Fibroblast of upper back skin (primary cell): ENCODE measurements at regions not wholly inside any gene's neighbourhood (a gene's known extent, or its start where the extent isn't known, plus 50 kb on each side); places are given as distances from the start of the nearest gene placed in this dataset.

Experiments used
- DNase-seq: peaks from one replicate; pipeline ENCODE4 v3.0.0-alpha.2; 2013

DNA sequence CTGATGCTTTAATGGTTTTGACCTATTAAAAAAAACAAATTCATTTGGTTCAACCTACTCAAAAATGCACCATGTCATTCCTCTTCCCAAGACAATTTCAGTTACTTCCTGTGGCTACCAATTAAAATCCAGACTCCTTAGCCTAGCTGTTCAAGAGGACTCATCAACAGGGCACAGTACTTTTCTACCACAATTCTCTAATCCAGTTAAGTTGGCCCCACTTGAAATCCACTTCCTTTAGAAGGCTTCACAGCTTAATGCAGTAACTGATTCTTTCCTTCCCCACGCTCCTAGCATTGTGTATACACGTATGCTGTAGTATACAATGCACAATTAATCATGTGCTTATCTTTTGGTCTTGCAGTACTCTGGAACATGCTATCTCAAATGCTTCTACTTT, 129.8 kb downstream of the UGT8 start:
- DNase-seq, result no peak

DNA sequence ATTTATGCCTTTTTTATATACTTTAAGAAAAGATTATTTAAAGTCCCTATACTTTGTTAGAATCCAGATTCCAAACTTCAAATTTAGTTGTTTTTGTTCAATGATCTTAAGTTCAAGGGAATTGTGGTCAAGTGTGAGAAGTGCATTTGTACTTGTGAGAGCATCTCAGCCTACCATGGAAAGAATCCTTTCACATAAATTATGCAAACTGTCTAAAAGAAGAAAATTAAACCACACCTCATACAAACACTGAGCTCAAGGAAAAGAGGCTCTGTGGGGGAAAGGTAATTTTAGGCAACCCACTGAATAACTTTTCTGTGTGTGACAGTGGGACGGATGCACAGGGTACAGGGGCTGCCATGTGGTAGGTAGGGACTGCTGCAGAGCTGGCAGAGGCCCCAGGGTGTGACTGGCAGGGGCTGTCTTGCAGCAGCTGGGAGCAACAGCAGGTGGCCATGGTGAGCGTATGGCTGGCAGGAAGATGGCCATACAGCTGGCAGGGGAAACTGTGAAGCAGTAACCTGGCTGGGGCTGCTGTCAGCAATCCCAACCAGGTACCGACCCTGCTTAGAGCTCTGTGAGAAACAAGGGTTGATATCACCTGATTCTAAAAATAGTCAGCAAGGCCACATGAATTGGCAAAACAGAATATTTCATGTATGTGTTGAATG, 130.6 kb downstream of the UGT8 start:
- no peak for DNase-seq

DNA sequence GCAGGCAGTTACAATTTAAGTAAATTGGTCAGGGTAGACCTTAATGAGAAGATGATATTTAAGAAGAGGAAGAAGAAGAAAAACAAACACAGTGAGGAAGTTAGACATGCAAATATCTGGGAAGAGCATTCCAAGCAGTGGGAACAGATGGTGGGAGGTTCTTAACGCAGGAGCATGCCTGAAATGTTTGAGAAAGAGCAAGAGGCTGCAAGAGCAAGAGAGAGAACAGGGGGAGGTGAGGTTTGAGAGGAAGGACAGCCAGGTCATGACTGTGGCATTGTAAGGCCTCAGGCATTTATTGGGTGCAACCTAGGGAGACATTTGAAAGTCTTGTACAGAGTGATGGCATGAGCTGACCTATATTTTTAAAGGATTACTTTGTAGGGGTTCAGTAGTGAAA, 136.0 kb downstream of the UGT8 start:
- peak; percentile 46 for DNase-seq

DNA sequence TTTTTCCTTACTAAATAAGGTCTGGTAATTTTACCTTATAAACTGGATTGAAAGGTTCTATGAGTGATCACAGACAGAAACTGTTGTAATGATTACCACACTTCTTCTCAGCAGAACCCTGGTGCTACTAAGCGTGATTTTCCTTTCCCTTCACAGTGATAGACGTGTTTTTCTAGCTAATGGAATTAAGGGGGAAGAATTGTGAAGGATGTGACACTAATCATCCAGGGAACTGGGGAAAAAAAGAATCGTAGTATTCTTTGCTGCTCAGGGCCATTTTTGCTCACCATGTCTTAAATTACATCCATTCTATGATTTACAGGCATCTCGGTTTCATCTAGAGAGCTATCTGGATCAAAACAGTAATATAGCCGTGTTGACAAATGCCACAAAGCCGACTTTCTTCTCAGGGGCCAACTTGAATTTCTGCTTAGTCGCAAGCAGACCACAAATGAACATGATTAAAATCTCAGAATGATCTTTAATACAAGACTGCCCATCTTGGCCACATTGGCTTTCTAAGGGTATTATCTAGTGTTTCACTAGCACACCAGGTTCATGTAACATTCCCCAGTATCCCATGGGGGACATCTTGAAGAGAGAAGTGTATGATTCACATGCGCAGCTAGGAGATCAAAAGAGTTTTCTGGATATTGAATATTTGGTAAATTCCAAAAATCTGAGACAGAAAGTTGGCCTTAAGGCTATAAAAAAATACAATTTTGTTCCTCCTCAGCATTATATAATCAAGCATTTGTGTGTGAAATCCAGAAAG, 154.0 kb downstream of the UGT8 start:
- peak; percentile 78 for DNase-seq

DNA sequence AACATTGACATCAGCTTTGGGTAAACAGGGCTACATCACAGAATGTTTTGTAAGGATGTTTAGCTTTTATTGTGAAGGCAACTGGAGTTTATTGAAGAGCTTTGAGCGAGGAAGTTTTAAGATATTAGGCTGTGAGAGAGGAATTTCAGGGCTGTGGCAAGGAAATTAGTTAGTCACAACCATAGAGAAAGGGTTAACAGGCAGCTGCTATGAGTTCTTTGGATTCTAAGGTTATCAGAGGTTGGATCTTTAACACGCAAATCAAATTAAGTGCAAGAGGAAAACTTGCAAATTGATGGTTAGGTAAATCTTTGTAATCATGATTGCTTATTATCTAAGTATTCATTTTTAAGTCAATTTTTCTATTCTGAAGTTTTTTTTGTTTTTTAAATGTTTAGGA, 156.0 kb downstream of the UGT8 start:
- DNase-seq, result no peak

DNA sequence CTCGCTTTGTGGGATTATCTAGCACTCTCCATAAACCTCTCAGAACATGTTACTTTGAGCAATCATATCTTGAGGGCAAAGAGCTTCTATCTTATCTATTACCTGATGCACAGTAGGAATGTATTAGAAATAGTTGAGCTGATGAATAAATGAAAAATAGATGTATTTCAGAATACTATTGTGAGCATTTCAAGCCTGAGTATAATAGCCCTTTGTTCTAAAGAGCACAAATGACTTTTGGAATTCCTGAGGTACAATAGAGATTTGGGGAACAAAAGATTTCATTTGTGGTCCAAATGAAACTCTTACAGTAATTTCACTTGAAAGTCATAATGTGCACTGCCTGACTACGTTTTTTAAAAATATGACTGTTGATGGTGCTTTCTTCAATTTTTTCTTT, 159.5 kb downstream of the UGT8 start:
- no peak for DNase-seq

DNA sequence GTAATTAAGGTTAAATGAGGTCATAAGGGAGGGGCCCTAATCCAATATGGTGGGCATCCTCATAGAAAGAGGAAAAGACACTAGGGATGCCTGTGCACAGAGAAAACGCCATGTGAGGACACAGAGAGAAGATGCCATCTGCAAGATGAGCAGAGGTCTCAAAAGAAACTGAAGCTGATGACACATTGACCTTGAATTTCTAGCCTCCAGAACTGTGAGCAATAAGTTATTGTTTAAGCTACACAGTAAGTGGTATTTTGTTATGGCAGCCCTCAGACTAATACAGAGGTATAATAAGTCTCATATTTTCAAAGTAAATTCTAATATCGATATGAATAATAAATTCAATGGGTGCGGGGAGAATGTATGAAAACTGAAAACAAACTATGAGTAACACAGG, 169.9 kb downstream of the UGT8 start:
- no peak for DNase-seq

DNA sequence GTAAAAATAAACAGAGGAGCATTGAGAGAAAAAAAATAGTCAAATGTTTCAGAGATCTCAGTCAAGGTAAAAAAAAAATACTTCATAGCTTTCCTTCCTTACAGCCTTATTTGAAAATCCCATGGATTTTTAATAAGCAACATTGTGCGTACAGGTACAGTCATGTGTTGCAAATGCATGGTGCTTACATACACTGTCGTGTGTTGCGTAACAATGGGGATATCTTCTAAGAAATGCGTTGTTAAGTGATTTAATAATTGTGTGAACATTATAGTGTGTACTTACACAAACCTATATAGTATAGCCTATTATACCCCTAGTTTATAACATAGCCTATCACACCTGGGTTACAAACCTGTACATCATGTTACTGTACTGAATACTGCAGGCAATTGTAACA, 172.0 kb downstream of the UGT8 start:
- DNase-seq, result no peak

DNA sequence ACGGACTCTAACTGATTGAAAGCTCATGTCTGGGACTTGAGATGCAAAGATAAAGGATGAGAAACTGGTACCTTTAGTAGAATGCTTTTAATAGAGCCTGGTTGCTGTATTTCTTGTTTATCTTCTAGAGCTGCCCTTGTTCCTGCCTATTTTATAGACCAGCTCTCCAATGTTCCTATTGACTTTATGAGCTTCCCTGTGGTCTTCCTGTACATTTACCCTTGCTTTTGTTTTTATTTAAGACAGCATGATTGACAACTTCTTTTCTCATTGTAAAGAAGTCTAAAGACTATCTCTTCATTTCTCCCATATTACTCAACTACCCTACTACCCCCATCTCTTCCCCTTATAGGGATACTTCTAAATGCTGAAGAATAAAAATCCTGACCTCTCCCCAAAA, 174.7 kb downstream of the UGT8 start:
- DNase-seq, result no peak
